NB4 (cell line): ENCODE measurements at regions not wholly inside any gene's neighbourhood (a gene's known extent, or its start where the extent isn't known, plus 50 kb on each side); places are given as distances from the start of the nearest gene placed in this dataset.

Experiments used
- MYC ChIP-seq: IDR thresholded peaks from 2 replicates; pipeline ENCODE4 v1.6.1; 2011; ENCODE audit warnings: low read depth, low read length
- POLR2A ChIP-seq: IDR thresholded peaks from 2 replicates; pipeline ENCODE4 v1.6.1; 2011; ENCODE audit warnings: mild to moderate bottlenecking; ENCODE audit not compliant: insufficient read length; ENCODE audit errors: extremely low read depth
- TF ChIP-seq, protein P1 (sequence below): IDR thresholded peaks from one replicate; pipeline ENCODE4 v1.5.1; 2012; ENCODE audit warnings: low read depth, low read length

DNA sequence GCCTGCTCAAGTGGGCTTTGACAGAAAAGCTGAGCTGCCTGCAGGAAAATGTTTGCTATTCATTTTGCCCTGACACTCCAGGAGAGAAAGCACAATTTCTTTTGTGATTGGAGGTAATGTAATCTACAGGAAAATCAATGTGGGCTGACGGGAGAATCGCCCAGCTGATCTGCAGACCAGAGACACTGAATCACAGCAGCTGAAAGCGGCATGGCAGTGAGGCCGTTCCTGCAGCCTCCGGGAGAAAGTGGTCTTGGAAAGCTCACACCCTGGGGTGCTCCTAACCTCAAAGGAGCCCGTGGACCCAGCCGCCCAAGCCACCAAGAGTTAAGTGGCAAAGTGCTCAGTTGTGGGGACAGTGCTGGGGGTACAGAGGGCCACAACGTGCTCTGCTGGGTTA lies 593.6 kb downstream of the BNC2 start:
- TF ChIP-seq POLR2A (no peak), MYC (no peak)
- TF ChIP-seq, protein P1, sequence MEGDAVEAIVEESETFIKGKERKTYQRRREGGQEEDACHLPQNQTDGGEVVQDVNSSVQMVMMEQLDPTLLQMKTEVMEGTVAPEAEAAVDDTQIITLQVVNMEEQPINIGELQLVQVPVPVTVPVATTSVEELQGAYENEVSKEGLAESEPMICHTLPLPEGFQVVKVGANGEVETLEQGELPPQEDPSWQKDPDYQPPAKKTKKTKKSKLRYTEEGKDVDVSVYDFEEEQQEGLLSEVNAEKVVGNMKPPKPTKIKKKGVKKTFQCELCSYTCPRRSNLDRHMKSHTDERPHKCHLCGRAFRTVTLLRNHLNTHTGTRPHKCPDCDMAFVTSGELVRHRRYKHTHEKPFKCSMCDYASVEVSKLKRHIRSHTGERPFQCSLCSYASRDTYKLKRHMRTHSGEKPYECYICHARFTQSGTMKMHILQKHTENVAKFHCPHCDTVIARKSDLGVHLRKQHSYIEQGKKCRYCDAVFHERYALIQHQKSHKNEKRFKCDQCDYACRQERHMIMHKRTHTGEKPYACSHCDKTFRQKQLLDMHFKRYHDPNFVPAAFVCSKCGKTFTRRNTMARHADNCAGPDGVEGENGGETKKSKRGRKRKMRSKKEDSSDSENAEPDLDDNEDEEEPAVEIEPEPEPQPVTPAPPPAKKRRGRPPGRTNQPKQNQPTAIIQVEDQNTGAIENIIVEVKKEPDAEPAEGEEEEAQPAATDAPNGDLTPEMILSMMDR: no peak
